ENCODE measurements at regions not wholly inside any gene's neighbourhood (a gene's known extent, or its start where the extent isn't known, plus 50 kb on each side); places are given as distances from the start of the nearest gene placed in this dataset.

- Histone ChIP-seq H3K27ac (ENCODE audit: low read depth, low read length) (no peak overlapping the region), H4K5ac (ENCODE audit: insufficient read length, low read depth, low read length) (no peak overlapping the region), H3K36me3 (ENCODE audit: control insufficient read depth in 2 of 4, insufficient read depth in 4 of 4, low read length in 3 of 4) (no peaks in the 10 kb centered on the region), H2BK5ac (ENCODE audit: low read depth, low read length) (no peak overlapping the region), H2BK12ac (ENCODE audit: low read depth, low read length) (no peak overlapping the region), H3K23me2 (ENCODE audit: low read depth, low read length) (no peaks in the 10 kb centered on the region), H3K27me3 (replicated peaks in 1 of 4; ENCODE audit: control insufficient read depth in 3 of 4, extremely low read depth in 1 of 4, insufficient read depth in 3 of 4, low read length in 3 of 4) (peaks cover 0 to 1% (median 0%) of the 10 kb centered on the region in 4 experiments; a peak in 1 of 7 replicates), H2AFZ (ENCODE audit: low read length) (no peak overlapping the region), H3K56ac (replicated peaks; ENCODE audit: insufficient read length, low read depth, low read length) (no peak overlapping the region), H4K8ac (ENCODE audit: extremely low read depth, insufficient read depth, low read length) (no peak overlapping the region), H2AK5ac (ENCODE audit: low read depth, low read length) (no peak overlapping the region), H3K4ac (replicated peaks; ENCODE audit: insufficient read length, low read depth, low read length) (no peak overlapping the region), H3K4me1 (replicated peaks in 1 of 4; ENCODE audit: control insufficient read depth in 3 of 4, insufficient read depth in 4 of 4, low read length in 3 of 4) (no peaks in the 10 kb centered on the region), H2BK15ac (ENCODE audit: low read length) (no peak overlapping the region), H3K79me2 (ENCODE audit: control insufficient read depth in 1 of 2, insufficient read depth in 2 of 2, low read length in 2 of 2) (no peaks in the 10 kb centered on the region), H4K91ac (replicated peaks; ENCODE audit: insufficient read length, low read length) (no peak overlapping the region), H3K18ac (ENCODE audit: extremely low read depth, low read length) (no peak overlapping the region), H3K4me3 (ENCODE audit: extremely low read depth in 1 of 4, insufficient read depth in 2 of 4, low read depth in 3 of 4, low read length in 4 of 4) (no peak overlapping the region), H3K79me1 (ENCODE audit: low read depth, low read length) (no peaks in the 10 kb centered on the region), H4K20me1 (replicated peaks in 1 of 2; ENCODE audit: control insufficient read depth in 1 of 2, insufficient read depth in 2 of 2, low read length in 2 of 2) (no peaks in the 10 kb centered on the region), H3K4me2 (ENCODE audit: insufficient read depth in 1 of 2, low read depth in 2 of 2, low read length in 2 of 2) (no peak overlapping the region), H2BK20ac (ENCODE audit: low read length) (no peak overlapping the region), H3K9ac (replicated peaks in 1 of 4; ENCODE audit: extremely low read depth in 1 of 4, low read depth in 3 of 4, low read length in 3 of 4) (no peak overlapping the region), H2BK120ac (replicated peaks; ENCODE audit: low read depth, low read length) (no peak overlapping the region), H3K14ac (ENCODE audit: insufficient read length) (no peak overlapping the region), H3K23ac (ENCODE audit: insufficient read length) (no peak overlapping the region), H3K9me3 (ENCODE audit: insufficient read depth in 2 of 2, low read depth in 1 of 2, low read length in 1 of 2) (no peaks in the 10 kb centered on the region)
- WGBS, 2 experiments (ENCODE audit: extremely low coverage in 1 of 2, insufficient coverage in 1 of 2, insufficient read length in 1 of 2, insufficient replicate concordance in 2 of 2, low coverage in 1 of 2, low lambda C conversion rate in 2 of 2, missing lambda C conversion rate in 1 of 2) = 83% methylated on average over 5 of the region's 5 CpGs; no CpG with 5 or more reads in 1 of the 2 experiments
- CTCF ChIA-PET (ENCODE audit: partially characterized antibody) = no interaction called here
- POLR2A ChIA-PET (ENCODE audit: partially characterized antibody) = no interaction called here
- DNase-seq (ENCODE audit: low read depth in 1 of 2, low spot score in 2 of 2) (no peak), FAIRE-seq (no peak)
- TF ChIP-seq YY1 (IDR thresholded peaks at IDR 0.05; ENCODE audit: low read depth, low read length) (no peak), GTF2F1 (IDR thresholded peaks at IDR 0.05; ENCODE audit: borderline replicate concordance, low read depth, low read length) (no peak), RNF2 (IDR thresholded peaks at IDR 0.05; ENCODE audit: borderline replicate concordance, low read depth, low read length, missing control alignments, poor library complexity, severe bottlenecking) (no peak), PHF8 (conservative IDR thresholded peaks at IDR 0.05; ENCODE audit: low read depth, low read length) (no peak), JUN (IDR thresholded peaks at IDR 0.05; ENCODE audit: low read depth, low read length) (no peak), SP2 (IDR thresholded peaks at IDR 0.05; ENCODE audit: low read length) (no peak), CHD2 (IDR thresholded peaks at IDR 0.05; ENCODE audit: low read length) (no peak), HDAC2 (IDR thresholded peaks at IDR 0.05; ENCODE audit: borderline replicate concordance in 1 of 2, low read depth in 2 of 2, low read length in 2 of 2) (no peak), SIRT6 (IDR thresholded peaks at IDR 0.05; ENCODE audit: low read length) (no peak)
These were observed 311.8 kb upstream of the POM121L12 start for GRCh38 chr7:52723606-52724005.

All from H1 (cell line).